ENCODE measurements at regions not wholly inside any gene's neighbourhood (a gene's known extent, or its start where the extent isn't known, plus 50 kb on each side); places are given as distances from the start of the nearest gene placed in this dataset.

DNA sequence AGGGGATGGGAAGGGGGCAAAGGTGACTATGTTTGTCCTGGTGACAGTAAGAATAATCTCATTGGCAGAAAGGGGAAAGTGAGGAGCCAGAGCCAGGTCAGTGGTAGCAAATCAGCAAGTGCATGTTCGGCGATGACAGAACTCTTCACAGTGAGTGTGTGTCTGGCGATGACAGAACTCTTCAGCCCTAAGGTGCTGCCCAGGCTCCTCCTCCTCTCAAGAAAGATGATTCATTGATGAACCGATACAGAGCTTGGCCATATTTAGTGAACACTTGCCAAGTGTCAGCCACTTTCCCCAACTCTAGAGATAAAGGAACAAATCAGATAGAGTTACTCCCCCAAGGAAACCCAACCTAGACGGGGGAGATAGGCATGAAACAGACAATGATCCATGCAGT, 199.3 kb upstream of the UBL3 start:
- no peak for TF ChIP-seq SIN3A (IDR thresholded peaks at IDR 0.05; ENCODE audit: borderline replicate concordance, insufficient read depth, low read depth, low read length)
- no peak for TF ChIP-seq TCF7L2 (IDR thresholded peaks at IDR 0.05; ENCODE audit: low read depth, low read length)
- TF ChIP-seq, protein P1, sequence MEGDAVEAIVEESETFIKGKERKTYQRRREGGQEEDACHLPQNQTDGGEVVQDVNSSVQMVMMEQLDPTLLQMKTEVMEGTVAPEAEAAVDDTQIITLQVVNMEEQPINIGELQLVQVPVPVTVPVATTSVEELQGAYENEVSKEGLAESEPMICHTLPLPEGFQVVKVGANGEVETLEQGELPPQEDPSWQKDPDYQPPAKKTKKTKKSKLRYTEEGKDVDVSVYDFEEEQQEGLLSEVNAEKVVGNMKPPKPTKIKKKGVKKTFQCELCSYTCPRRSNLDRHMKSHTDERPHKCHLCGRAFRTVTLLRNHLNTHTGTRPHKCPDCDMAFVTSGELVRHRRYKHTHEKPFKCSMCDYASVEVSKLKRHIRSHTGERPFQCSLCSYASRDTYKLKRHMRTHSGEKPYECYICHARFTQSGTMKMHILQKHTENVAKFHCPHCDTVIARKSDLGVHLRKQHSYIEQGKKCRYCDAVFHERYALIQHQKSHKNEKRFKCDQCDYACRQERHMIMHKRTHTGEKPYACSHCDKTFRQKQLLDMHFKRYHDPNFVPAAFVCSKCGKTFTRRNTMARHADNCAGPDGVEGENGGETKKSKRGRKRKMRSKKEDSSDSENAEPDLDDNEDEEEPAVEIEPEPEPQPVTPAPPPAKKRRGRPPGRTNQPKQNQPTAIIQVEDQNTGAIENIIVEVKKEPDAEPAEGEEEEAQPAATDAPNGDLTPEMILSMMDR (IDR thresholded peaks at IDR 0.05), result no peak
- TF ChIP-seq POLR2AphosphoS5 (IDR thresholded peaks at IDR 0.05; ENCODE audit: low read depth, low read length), result no peak
- TF ChIP-seq, protein P2, sequence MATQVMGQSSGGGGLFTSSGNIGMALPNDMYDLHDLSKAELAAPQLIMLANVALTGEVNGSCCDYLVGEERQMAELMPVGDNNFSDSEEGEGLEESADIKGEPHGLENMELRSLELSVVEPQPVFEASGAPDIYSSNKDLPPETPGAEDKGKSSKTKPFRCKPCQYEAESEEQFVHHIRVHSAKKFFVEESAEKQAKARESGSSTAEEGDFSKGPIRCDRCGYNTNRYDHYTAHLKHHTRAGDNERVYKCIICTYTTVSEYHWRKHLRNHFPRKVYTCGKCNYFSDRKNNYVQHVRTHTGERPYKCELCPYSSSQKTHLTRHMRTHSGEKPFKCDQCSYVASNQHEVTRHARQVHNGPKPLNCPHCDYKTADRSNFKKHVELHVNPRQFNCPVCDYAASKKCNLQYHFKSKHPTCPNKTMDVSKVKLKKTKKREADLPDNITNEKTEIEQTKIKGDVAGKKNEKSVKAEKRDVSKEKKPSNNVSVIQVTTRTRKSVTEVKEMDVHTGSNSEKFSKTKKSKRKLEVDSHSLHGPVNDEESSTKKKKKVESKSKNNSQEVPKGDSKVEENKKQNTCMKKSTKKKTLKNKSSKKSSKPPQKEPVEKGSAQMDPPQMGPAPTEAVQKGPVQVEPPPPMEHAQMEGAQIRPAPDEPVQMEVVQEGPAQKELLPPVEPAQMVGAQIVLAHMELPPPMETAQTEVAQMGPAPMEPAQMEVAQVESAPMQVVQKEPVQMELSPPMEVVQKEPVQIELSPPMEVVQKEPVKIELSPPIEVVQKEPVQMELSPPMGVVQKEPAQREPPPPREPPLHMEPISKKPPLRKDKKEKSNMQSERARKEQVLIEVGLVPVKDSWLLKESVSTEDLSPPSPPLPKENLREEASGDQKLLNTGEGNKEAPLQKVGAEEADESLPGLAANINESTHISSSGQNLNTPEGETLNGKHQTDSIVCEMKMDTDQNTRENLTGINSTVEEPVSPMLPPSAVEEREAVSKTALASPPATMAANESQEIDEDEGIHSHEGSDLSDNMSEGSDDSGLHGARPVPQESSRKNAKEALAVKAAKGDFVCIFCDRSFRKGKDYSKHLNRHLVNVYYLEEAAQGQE (IDR thresholded peaks at IDR 0.05; ENCODE audit: insufficient read depth in 1 of 2, low read depth in 2 of 2, low read length in 1 of 2), result no peak
- intact Hi-C loops (cut with micrococcal nuclease; ENCODE audit: unreplicated experiment), result no loop called here
- H3K36me3 ChIP-seq (ENCODE audit: control insufficient read depth, insufficient read depth, low read length), result no peaks in the 10 kb centered on the region
- ChIA-PET POLR2A (no interaction called here), CTCF (no interaction called here)
- DNase-seq (ENCODE audit: low read depth, low spot score) (no peak), ATAC-seq (no peak)
- in situ Hi-C loops (cut with HindIII; ENCODE audit: low pct_unique_long_range_greater_than_20kb, low sequenced_read_pairs), result no loop called here
- no peaks in the 10 kb centered on the region for H3K9me3 ChIP-seq (ENCODE audit: control insufficient read depth, insufficient read depth, low read depth, low read length)
- no peak overlapping the region for H3K27ac ChIP-seq (ENCODE audit: low read length)
- BruUV-seq (replicated peaks), result no TSS peak
- H3K4me3 ChIP-seq (ENCODE audit: low read depth in 2 of 2, low read length in 2 of 2), result no peak overlapping the region
- H3K4me1 ChIP-seq (ENCODE audit: control insufficient read depth, insufficient read depth, low read length), result no peaks in the 10 kb centered on the region
- H3K27me3 ChIP-seq (ENCODE audit: control insufficient read depth, insufficient read depth, low read length), result no peaks in the 10 kb centered on the region

DNA sequence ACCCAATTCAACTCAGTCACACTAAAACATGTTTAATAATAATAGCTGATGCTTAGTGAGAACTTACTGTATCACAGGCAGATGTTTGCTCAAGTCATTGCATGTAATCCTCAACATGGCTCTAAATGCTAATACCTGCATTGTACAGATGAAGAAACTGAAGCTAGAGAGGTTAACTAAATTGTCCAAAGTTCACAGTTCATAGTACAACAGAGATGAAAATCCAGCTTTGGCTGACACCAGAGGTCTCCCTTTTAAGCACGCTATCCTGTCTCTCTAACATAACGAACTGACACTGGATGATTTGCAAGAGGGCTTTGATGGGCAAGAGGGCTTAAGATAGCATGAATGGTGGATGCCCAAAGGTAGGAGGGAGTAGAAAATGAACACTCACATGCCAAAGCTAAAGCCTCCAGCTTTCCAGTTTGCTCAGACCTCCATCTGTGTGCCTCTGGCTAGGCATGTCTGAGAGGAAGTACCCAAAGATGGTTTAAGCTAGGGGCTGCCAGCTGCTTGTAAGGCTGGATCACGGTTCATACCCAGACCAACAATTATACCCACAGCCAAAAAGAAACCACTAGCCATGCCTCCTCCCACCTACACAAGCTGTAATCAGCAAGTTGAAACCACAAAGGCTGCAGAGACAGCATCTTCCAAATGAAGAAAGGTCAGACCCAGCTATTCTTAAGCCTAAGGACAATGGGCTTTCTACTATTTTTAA, 196.9 kb upstream of the UBL3 start:
- ChIA-PET CTCF (interaction anchor here (0.6 kb wide), 1 partner anchor 11 kb away, joined by 11 read pairs; no protein-coding TSS in a partner anchor), POLR2A (no interaction called here)
- in situ Hi-C loops (cut with HindIII; ENCODE audit: low pct_unique_long_range_greater_than_20kb, low sequenced_read_pairs), result no loop called here
- Histone ChIP-seq H3K4me1 (ENCODE audit: control insufficient read depth, insufficient read depth, low read length) (no peaks in the 10 kb centered on the region), H3K9me3 (ENCODE audit: control insufficient read depth, insufficient read depth, low read depth, low read length) (no peaks in the 10 kb centered on the region), H3K4me3 (ENCODE audit: low read depth in 2 of 2, low read length in 2 of 2) (no peak overlapping the region), H3K27ac (ENCODE audit: low read length) (no peak overlapping the region), H3K27me3 (ENCODE audit: control insufficient read depth, insufficient read depth, low read length) (no peaks in the 10 kb centered on the region), H3K36me3 (ENCODE audit: control insufficient read depth, insufficient read depth, low read length) (no peaks in the 10 kb centered on the region)
- ATAC-seq (no peak), DNase-seq (ENCODE audit: low read depth, low spot score) (no peak)
- BruUV-seq (replicated peaks), result no TSS peak
- intact Hi-C loops (cut with micrococcal nuclease; ENCODE audit: unreplicated experiment), result no loop called here
- no peak for TF ChIP-seq SIN3A (IDR thresholded peaks at IDR 0.05; ENCODE audit: borderline replicate concordance, insufficient read depth, low read depth, low read length)
- TF ChIP-seq TCF7L2 (IDR thresholded peaks at IDR 0.05; ENCODE audit: low read depth, low read length), result no peak
- TF ChIP-seq POLR2AphosphoS5 (IDR thresholded peaks at IDR 0.05; ENCODE audit: low read depth, low read length), result no peak
- TF ChIP-seq, protein P1 (IDR thresholded peaks at IDR 0.05), result no peak
